Astrocyte of the cerebellum (primary cell): ENCODE measurements at regions not wholly inside any gene's neighbourhood (a gene's known extent, or its start where the extent isn't known, plus 50 kb on each side); places are given as distances from the start of the nearest gene placed in this dataset.

ENCODE experiments used
- DNase-seq: peaks from one replicate; pipeline ENCODE4 v3.0.0-alpha.2; 2011; ENCODE audit warnings: low read depth
- H3K4me3 ChIP-seq: 2 replicates; pipeline ENCODE4 v1.5.1; 2011; ENCODE audit warnings: mild to moderate bottlenecking, low read depth, low read length, moderate library complexity
- CTCF ChIP-seq: IDR thresholded peaks from 2 replicates; pipeline ENCODE4 v1.5.1; 2012; ENCODE audit warnings: low read length, low read depth, moderate library complexity, mild to moderate bottlenecking; ENCODE audit errors: missing control alignments
- in situ Hi-C: cut with HindIII; loops from 2 replicates; pipeline ENCODE4 v1.10.0; 2017; ENCODE audit warnings: low sequenced_read_pairs

- no peak for TF ChIP-seq CTCF
- H3K4me3 ChIP-seq = no peak overlapping the region
- in situ Hi-C loops = no loop called here
- no peak for DNase-seq
Measured at GRCh38 chr3:193873426-193874201, 262.3 kb upstream of the HES1 start.

DNA sequence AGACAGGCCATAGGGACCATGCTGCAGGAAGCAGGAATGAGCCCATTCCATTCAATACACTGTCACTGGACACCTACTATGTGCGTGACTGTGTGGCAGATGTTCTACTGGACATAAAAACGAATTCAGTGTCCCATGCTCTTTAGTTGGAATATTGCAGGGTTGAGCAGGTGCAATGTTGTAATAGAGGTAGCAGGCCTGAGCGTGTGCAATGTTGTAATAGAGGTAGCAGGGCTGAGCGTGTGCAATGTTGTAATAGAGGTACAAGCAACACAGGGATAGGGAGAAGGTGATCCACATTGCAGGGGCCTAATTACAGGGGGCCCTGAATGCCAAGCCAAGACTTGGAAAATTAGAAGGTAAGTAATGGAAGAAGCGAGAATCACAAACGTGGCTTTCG lies 261.4 kb upstream of the HES1 start:
- in situ Hi-C loops = no loop called here
- H3K4me3 ChIP-seq = no peak overlapping the region
- DNase-seq = no peak
- no peak for TF ChIP-seq CTCF

DNA sequence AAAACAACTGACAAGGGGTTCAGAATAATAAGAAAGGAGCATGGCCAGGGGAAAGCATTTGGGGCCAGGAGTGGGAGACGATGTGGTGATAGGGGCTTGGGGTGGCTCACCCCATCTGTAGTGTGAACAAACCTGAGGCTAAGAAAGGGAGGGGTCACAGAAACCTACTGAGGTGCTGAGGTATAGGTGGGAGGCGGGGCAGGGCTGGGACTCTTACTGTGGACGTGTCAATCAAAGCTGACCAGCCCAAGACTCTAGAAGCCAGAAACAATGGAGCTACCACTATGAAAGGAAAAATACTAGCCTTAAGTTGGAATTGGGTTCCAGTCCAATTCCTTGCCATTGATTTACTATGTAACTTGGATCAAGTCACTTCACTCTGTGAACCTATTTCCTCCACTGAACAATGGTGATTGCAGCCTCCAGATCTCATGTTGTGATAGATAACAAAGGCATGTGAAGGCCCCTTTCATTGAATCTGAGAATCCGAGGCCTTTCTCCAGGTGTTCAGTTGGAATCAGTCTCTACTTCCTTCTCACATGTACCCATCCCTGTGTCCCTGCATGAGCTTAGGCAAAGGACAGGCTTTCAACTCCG lies 260.9 kb upstream of the HES1 start:
- H3K4me3 ChIP-seq = no peak overlapping the region
- in situ Hi-C loops = no loop called here
- no peak for DNase-seq
- no peak for TF ChIP-seq CTCF

- H3K4me3 ChIP-seq = no peak overlapping the region
- in situ Hi-C loops = no loop called here
- TF ChIP-seq CTCF = no peak
- DNase-seq = no peak
Measured at GRCh38 chr3:193875601-193876321, 260.2 kb upstream of the HES1 start.

- in situ Hi-C loops = no loop called here
- no peak for TF ChIP-seq CTCF
- DNase-seq = no peak
- H3K4me3 ChIP-seq = no peak overlapping the region
Measured at GRCh38 chr3:193879099-193879863, 256.7 kb upstream of the HES1 start.

DNA sequence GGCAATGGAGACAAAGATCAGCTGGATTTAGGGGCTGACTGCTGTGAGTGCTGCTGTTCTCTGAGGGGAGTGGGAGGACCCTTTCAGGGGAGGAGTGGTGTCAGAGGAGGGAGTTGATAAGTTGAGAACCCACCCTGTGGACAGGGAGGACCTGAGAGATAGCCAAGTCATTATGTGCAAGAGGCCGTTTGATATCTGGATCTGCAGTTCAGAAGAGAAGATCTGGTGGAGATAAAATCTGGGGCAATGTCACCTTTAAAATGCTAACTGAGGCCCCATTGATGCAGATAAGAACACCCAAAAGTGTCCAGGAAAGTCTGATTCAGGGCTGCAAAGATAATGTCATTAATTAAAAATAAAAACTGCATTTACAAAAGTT lies 256.1 kb upstream of the HES1 start:
- no peak for DNase-seq
- in situ Hi-C loops = no loop called here
- TF ChIP-seq CTCF = no peak
- no peak overlapping the region for H3K4me3 ChIP-seq
